GM21737 (cell line): ENCODE measurements at regions not wholly inside any gene's neighbourhood (a gene's known extent, or its start where the extent isn't known, plus 50 kb on each side); places are given as distances from the start of the nearest gene placed in this dataset.

ENCODE experiments used
- ATAC-seq: cut with Tn5 transposase; IDR thresholded peaks from one replicate; pipeline ENCODE4 v1.9.1; 2021; ENCODE audit warnings: mild to moderate bottlenecking, moderate library complexity; ENCODE audit not compliant: unreplicated experiment

- no peak for ATAC-seq
These were observed 288.0 kb upstream of the AKR1E2 start for GRCh38 chr10:4538016-4538415.

- ATAC-seq: no peak
These were observed 290.5 kb upstream of the AKR1E2 start for GRCh38 chr10:4535521-4535920.

- ATAC-seq: no peak
These were observed 292.4 kb upstream of the AKR1E2 start for GRCh38 chr10:4533621-4534020.

DNA sequence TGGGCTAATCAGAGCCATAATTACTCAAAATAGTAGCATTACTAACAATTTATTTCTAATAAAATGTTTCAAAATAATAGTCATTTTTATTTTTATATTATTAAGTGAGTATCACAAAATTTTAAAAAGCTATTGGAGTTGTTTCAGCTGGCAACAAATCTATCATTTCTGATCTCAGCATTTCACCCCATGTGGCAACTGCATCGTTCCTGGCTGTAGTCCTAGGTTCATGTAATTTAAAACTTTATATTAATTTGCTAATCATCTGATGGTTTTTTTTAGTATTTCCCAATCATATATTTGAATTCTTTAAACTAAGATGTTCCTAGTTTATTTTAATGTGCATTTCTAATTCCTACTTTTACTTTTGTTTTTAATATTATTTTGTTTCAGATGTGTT is 293.0 kb upstream of the AKR1E2 start:
- no peak for ATAC-seq

- ATAC-seq: no peak
These were observed 293.5 kb upstream of the AKR1E2 start for GRCh38 chr10:4532467-4532866.

- ATAC-seq: no peak
These were observed 294.0 kb upstream of the AKR1E2 start for GRCh38 chr10:4532011-4532410.

DNA sequence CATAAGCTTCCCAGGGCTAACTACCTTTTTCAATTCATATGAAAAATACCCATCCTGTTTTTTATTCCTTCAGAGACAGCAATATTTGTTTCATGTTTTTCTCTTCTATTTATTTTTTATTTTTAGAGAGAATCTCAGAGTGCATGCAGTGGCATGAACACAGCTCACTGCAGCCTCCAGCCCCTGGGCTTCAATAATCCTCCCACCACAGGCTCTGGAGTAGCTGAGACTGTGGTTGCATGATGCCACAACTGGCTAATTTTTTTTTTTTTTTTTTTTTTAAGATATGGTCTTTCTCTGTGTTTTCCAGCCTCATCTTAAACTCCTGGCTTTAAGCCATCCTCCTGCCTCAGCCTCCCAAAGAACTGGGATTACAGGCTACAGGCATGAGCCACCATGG is 296.7 kb upstream of the AKR1E2 start:
- no peak for ATAC-seq

DNA sequence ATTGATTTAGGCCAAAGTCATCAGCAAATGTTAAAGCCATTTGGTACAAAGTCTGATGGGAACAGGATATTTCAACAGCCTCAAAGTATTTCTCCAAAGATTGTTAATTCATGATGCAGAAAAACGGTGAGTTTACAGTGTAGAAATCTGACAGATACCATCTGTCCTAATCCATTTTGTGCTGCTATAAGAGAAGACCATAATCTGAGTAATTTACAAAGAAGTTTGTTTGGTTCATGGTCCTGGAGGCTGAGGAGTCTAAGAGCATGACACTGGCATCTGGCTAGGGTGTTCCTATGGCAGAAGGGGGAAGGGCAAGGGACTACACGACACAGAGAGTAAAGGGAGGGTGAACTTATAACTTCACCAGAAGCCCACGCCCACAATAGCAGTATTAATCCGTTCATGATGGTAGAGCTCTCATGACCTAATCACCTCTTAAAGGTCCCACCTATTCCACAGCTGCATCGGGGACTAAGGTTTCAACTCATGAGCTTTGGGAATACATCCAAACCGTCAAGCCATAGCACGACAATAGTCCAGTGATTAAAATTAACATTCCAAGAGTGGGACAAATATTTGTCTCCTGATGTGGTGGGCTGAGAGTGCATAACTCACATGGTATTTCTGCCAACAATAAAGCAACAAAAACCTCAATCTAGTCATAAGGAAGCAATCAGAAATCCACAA is 298.6 kb upstream of the AKR1E2 start:
- no peak for ATAC-seq

DNA sequence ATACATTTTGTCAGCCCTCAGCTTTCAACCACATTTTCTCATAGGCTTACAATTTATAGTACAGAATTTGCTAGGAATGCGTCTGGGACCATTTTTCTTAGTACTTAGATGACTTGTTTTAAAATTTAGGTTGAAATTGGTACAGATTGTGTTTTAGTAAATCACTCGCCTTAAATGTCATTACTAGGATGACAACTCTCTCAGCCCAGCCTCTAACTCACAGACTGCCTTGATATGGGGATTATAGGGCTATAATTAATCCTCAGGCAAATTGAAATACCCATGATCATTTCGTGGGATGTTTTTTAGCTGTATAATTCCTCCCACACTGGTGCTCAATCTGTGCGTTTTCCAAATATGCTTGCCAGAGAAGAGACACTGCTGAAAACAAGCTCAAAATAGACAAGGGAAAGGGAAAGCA is 299.7 kb upstream of the AKR1E2 start:
- no peak for ATAC-seq

- no peak for ATAC-seq
These were observed 300.9 kb upstream of the AKR1E2 start for GRCh38 chr10:4525103-4525502.

DNA sequence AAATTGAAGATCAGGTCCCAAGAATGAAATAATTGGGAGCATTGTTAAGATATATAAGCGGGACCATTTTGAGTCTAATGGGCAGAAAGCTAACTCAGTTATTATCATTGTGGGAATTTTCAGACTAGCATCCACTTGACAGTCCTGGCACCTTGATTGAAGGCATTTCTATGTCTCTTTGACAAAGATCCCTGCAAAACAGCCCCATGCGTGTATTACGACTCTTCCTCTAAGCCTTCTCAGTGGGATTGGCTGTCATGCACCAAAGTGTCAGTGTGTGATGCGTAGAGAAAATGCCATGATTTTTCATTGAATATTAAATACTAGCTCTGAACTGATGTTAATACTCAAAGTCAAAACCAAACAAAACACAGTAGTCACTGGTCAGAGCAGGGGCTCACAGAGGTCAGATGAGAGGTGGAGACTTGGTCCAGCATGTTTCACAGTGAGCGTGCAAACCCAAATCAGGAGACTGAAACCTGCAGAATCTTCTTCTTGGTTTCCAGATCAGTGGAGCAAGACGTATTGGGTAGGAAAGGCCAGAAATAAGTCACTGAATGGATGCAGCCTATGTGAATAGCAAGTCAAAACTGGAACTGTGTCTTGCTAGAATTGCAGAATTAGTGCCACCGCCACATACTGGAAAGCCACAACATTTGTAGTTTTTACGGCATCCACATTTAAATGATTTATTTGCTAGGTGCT is 303.6 kb upstream of the AKR1E2 start:
- peak; percentile 85 for ATAC-seq

GRCh38 chr10:4519658-4520402 is 306.2 kb upstream of the AKR1E2 start:
- ATAC-seq: no peak

DNA sequence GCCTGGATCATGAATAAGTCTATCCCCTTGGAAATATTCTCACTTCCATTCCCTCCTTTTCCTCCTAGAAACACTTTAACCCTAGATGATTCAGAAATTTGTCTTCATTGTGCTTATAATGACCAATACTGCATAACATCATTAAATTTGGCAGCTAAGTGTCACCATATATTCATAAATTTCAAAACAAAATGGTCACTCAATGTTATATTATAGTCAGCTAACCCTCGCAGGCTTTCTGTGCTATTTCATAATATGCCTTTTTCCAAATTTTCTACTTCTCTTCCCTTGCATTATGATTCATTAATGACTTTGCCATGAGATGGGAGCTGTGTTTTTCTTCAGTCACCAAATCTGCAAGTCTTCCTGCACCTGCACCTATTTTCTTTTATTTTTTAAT is 308.3 kb upstream of the AKR1E2 start:
- no peak for ATAC-seq

GRCh38 chr10:4515721-4516120 is 310.3 kb upstream of the AKR1E2 start:
- no peak for ATAC-seq

DNA sequence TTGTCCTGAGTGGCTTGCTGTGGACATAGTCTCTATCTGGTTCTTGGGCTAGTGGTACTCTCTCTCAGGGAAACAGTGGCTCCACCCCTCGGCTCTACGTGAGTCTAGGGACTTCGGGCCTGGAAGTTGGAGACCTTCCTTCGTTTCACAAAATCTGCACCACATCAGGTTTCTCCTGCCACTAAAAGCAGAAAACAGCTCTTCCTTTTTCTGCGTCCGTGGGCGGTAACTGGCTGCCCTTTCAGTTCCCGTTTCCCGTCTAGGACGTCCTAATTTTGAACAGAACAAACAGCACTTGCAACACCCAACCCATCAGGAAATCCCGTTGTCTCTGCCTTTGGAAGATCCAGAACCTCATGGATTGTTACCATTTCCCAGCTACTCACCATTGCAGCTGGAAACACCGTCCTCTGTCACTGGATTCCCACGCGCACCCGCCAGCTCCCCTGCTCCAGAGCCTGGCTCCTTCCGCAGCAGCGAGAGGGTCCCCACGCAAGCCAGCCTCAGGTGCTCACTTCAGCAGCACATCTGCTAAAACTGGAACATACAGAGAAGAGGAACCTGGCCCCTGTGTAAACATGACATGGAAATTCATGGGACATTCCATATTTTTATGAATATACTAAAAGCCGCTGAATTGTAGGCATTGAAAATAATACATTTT is 311.4 kb upstream of the AKR1E2 start:
- ATAC-seq: peak; percentile 62

- no peak for ATAC-seq
These were observed 313.3 kb upstream of the AKR1E2 start for GRCh38 chr10:4512671-4513240.

DNA sequence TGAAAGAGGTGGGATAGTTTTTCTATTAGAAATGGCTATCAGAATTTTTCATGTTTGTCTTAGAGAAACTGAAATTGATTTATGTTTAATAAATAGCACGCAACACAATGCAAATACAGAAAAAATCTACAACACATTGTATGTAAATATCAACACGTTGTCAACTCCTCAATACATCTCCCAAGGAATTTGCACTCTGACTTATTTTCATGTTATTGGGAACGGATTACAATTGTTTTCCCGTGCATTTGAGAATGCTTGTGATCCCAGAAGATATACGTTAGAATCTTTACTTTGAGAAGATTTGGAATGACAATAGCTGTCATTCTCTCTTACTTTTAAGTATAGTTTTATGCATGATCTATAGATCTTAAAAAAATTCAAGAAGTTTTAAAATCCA is 313.8 kb upstream of the AKR1E2 start:
- no peak for ATAC-seq

DNA sequence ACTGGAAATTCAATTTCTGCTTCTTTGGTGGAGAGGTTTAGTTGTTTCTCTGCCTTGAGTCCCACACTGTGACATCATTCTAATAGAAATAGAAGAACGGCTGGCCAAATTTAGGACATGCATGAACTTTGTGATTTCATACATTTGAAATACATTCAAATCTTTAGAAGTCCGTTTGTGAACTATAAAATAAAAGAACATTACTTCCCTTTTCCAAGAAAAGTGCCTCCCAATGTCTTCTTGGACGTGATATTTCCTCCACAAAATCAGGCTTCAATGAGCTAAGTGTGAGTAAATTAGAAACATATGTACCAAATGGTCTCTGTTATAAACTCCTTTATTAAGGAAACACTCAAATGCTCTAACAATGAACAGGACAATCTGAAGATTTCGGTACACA is 314.5 kb upstream of the AKR1E2 start:
- ATAC-seq: no peak

GRCh38 chr10:4509405-4509804 is 316.6 kb upstream of the AKR1E2 start:
- no peak for ATAC-seq

- no peak for ATAC-seq
These were observed 319.9 kb upstream of the AKR1E2 start for GRCh38 chr10:4506095-4506494.

DNA sequence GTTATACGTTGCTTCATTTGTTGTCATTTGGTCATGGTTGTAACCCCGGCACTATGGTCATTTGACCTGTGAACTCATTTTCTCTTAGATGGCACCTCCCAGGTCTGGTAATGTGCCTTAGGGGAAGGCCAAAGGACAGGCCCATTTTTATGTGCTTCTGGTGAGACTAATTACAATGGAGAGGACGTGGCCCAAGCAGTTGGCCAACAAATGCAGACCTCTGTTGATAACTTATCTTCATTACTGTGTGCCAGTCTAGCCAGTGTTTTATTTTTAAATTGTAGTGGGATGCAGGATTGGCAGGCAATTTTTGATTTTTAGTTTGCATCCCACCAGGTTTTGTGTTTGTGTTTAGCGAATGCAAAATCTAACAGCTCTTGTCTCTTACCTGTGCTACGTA is 321.5 kb upstream of the AKR1E2 start:
- no peak for ATAC-seq
